ENCODE measurements at regions not wholly inside any gene's neighbourhood (a gene's known extent, or its start where the extent isn't known, plus 50 kb on each side); places are given as distances from the start of the nearest gene placed in this dataset.

DNA sequence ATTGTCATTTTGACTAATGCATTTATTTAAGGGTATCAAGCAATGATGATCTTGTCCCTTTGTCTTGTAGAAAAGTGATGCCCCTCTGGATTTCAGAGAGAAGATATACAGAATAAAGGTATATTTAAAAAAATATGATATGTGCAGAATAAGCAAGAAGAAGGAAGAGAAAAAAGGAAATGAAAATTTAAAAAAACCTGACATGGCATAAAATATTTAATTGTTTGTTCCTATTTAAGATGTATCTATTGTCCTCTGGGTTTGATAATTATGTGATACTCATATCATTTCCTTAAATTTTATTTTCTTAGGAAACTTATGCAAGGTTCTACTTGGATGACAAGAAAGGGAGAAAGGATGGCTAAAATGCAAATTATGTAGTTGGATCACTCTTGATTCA, 983.7 kb upstream of the CDH6 start:
- Mint-ChIP-seq H3K27ac (no peak overlapping the region), H3K4me3 (no peak overlapping the region), H3K27me3 (ENCODE audit: insufficient read depth, low read depth) (peaks cover 3% of the 10 kb centered on the region), H3K36me3 (no peaks in the 10 kb centered on the region), H3K9me3 (peaks cover 10% of the 10 kb centered on the region), H3K4me1 (no peaks in the 10 kb centered on the region)
- H3K4me1 ChIP-seq: no peaks in the 10 kb centered on the region
- H3K9me3 ChIP-seq (ENCODE audit: low read depth): no peaks in the 10 kb centered on the region
- no peak overlapping the region for H3K9ac ChIP-seq
- no peak overlapping the region for H3K4me3 ChIP-seq
- no peak overlapping the region for H3K27ac ChIP-seq
- H3K79me2 ChIP-seq (ENCODE audit: low read depth): no peaks in the 10 kb centered on the region
- no peak for DNase-seq (ENCODE audit: low spot score)
- H3K36me3 ChIP-seq: no peaks in the 10 kb centered on the region
- TF ChIP-seq EZH2 (IDR thresholded peaks at IDR 0.05) (no peak), EZH2phosphoT487 (IDR thresholded peaks at IDR 0.05) (no peak)
- TF ChIP-seq, protein P1, sequence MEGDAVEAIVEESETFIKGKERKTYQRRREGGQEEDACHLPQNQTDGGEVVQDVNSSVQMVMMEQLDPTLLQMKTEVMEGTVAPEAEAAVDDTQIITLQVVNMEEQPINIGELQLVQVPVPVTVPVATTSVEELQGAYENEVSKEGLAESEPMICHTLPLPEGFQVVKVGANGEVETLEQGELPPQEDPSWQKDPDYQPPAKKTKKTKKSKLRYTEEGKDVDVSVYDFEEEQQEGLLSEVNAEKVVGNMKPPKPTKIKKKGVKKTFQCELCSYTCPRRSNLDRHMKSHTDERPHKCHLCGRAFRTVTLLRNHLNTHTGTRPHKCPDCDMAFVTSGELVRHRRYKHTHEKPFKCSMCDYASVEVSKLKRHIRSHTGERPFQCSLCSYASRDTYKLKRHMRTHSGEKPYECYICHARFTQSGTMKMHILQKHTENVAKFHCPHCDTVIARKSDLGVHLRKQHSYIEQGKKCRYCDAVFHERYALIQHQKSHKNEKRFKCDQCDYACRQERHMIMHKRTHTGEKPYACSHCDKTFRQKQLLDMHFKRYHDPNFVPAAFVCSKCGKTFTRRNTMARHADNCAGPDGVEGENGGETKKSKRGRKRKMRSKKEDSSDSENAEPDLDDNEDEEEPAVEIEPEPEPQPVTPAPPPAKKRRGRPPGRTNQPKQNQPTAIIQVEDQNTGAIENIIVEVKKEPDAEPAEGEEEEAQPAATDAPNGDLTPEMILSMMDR (IDR thresholded peaks at IDR 0.05): no peak
- H2AFZ ChIP-seq (replicated peaks): no peak overlapping the region
- H3K27me3 ChIP-seq: no peaks in the 10 kb centered on the region
- no peaks in the 10 kb centered on the region for H3F3A ChIP-seq (ENCODE audit: low read depth)
- H3K4me2 ChIP-seq: no peak overlapping the region
- H4K20me1 ChIP-seq (ENCODE audit: low read depth): no peaks in the 10 kb centered on the region

DNA sequence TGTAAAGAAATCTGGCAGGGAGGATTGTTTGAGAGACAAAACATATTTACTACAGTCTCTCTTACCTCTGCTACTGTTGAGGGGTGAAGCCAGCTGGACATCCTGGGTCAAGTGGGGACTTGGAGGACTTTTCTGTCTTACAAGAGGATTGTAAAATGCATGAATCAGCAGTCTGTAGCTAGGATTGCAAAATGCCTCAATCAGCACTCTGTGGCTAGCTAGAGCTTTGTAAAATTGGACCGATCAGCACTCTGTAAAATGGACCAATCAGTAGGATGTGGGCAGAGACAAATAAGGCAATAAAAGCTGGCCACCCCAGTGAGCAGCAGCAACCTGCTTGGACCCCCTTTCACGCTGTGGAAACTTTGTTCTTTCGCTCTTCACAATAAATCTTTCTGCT, 995.8 kb upstream of the CDH6 start:
- H3K4me3 ChIP-seq: no peak overlapping the region
- H3K9me3 ChIP-seq (ENCODE audit: low read depth): no peaks in the 10 kb centered on the region
- H3F3A ChIP-seq (ENCODE audit: low read depth): no peaks in the 10 kb centered on the region
- H3K9ac ChIP-seq: no peak overlapping the region
- no peaks in the 10 kb centered on the region for H4K20me1 ChIP-seq (ENCODE audit: low read depth)
- no peak overlapping the region for H3K27ac ChIP-seq
- H3K4me1 ChIP-seq: no peaks in the 10 kb centered on the region
- H3K27me3 ChIP-seq: no peaks in the 10 kb centered on the region
- no peak for DNase-seq (ENCODE audit: low spot score)
- TF ChIP-seq EZH2 (IDR thresholded peaks at IDR 0.05): no peak
- TF ChIP-seq, protein P1 (IDR thresholded peaks at IDR 0.05): no peak
- H3K4me2 ChIP-seq: no peak overlapping the region
- H3K36me3 ChIP-seq: no peaks in the 10 kb centered on the region
- no peaks in the 10 kb centered on the region for H3K79me2 ChIP-seq (ENCODE audit: low read depth)
- Mint-ChIP-seq H3K27ac (no peak overlapping the region), H3K36me3 (no peaks in the 10 kb centered on the region), H3K27me3 (ENCODE audit: insufficient read depth, low read depth) (peaks cover 7% of the 10 kb centered on the region), H3K4me1 (peaks cover 10% of the 10 kb centered on the region), H3K4me3 (no peak overlapping the region), H3K9me3 (no peaks in the 10 kb centered on the region)
- no peak overlapping the region for H2AFZ ChIP-seq (replicated peaks)

DNA sequence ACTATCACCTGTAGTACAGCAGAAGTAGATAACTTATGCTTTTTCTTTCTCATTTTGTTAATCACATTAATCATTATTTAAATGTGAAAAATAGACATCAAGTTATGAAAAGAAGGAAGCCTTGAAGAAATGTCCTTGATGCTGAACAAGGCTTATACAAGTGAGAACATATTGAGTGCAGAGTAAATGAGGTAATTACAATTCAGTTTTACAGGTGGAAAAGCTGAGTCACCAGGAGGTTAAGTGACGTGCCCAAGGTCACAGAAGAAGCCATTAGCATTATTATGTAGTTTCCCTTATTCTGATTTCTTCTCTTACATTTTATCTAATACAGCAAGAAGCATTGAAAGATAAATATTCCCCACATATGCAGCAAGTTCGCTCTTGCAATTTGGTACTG, 998.5 kb upstream of the CDH6 start:
- H3K9me3 ChIP-seq (ENCODE audit: low read depth): no peaks in the 10 kb centered on the region
- H3K4me3 Mint-ChIP-seq: no peak overlapping the region
- TF ChIP-seq, protein P1 (IDR thresholded peaks at IDR 0.05): no peak

DNA sequence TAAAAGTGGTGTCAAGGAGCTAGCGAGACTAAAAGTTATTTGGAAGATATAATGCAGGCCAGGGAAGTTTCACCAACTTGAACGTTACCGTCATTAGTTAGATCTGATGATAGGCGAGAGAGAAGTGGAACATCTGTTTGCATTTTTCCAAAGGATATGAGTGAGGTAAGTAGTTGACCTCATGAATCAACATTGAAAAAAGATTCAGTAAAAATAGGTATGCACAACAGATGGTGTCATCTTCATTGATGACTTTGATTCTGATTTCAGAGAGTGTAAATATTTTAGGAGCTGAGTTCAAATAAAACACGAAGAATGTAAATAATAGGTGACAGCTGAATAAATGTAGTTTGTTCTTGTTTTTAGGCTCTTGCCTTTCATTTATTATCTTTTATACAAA, 998.9 kb upstream of the CDH6 start:
- H3K36me3 ChIP-seq: no peaks in the 10 kb centered on the region
- no peak overlapping the region for H3K27ac ChIP-seq
- H3K4me3 ChIP-seq: no peak overlapping the region
- H2AFZ ChIP-seq (replicated peaks): no peak overlapping the region
- DNase-seq (ENCODE audit: low spot score): no peak
- Mint-ChIP-seq H3K36me3 (no peaks in the 10 kb centered on the region), H3K9me3 (no peaks in the 10 kb centered on the region), H3K4me3 (no peak overlapping the region), H3K27ac (no peak overlapping the region), H3K27me3 (ENCODE audit: insufficient read depth, low read depth) (peaks cover 7% of the 10 kb centered on the region), H3K4me1 (peaks cover 7% of the 10 kb centered on the region)
- H3F3A ChIP-seq (ENCODE audit: low read depth): no peaks in the 10 kb centered on the region
- no peaks in the 10 kb centered on the region for H3K9me3 ChIP-seq (ENCODE audit: low read depth)
- H3K27me3 ChIP-seq: no peaks in the 10 kb centered on the region
- no peaks in the 10 kb centered on the region for H4K20me1 ChIP-seq (ENCODE audit: low read depth)
- H3K4me1 ChIP-seq: no peaks in the 10 kb centered on the region
- no peaks in the 10 kb centered on the region for H3K79me2 ChIP-seq (ENCODE audit: low read depth)
- no peak overlapping the region for H3K4me2 ChIP-seq
- TF ChIP-seq, protein P1 (IDR thresholded peaks at IDR 0.05): no peak
- TF ChIP-seq EZH2 (IDR thresholded peaks at IDR 0.05): no peak
- TF ChIP-seq EZH2phosphoT487 (IDR thresholded peaks at IDR 0.05): no peak
- no peak overlapping the region for H3K9ac ChIP-seq

More for the DNA sequence above, 998.5 kb upstream of the CDH6 start:
- Histone ChIP-seq H3K9ac (no peak overlapping the region), H3K4me2 (no peak overlapping the region), H3K27me3 (no peaks in the 10 kb centered on the region), H3K36me3 (no peaks in the 10 kb centered on the region), H3F3A (ENCODE audit: low read depth) (no peaks in the 10 kb centered on the region), H2AFZ (replicated peaks) (no peak overlapping the region), H3K27ac (no peak overlapping the region), H4K20me1 (ENCODE audit: low read depth) (no peaks in the 10 kb centered on the region), H3K4me1 (no peaks in the 10 kb centered on the region), H3K79me2 (ENCODE audit: low read depth) (no peaks in the 10 kb centered on the region), H3K4me3 (no peak overlapping the region)
- H3K4me1 Mint-ChIP-seq: peaks cover 10% of the 10 kb centered on the region
- H3K9me3 Mint-ChIP-seq: no peaks in the 10 kb centered on the region
- H3K27me3 Mint-ChIP-seq (ENCODE audit: insufficient read depth, low read depth): peaks cover 7% of the 10 kb centered on the region
- no peak overlapping the region for H3K27ac Mint-ChIP-seq
- DNase-seq (ENCODE audit: low spot score): no peak
- no peaks in the 10 kb centered on the region for H3K36me3 Mint-ChIP-seq
